ENCODE measurements at regions not wholly inside any gene's neighbourhood (a gene's known extent, or its start where the extent isn't known, plus 50 kb on each side); places are given as distances from the start of the nearest gene placed in this dataset.

DNA sequence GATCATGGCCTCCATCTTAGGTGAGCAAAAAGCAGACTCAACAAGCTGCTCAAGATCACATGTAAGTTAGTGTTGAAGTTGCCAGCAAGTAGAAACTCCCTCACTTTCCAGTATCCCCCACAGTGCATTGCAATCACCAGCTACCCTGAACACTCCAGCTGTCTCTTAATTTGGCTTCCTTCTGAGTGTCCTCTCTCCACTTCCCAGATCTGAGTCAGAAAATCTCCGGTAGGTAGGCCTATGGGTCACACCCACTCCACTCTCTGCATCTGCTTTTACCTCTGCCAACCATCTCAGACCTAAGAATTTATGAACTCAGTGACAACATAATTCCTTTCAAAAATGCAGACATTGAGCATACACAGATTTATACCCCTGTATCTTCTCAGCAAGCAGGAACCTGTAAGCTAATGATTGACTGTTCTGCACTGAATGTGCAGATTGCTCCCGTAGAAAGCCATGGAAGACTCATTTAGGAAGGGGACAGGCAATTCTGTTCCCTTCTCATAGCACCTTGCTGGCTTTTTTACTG is 656.9 kb downstream of the EPHA4 start:
- TF ChIP-seq, protein P1, sequence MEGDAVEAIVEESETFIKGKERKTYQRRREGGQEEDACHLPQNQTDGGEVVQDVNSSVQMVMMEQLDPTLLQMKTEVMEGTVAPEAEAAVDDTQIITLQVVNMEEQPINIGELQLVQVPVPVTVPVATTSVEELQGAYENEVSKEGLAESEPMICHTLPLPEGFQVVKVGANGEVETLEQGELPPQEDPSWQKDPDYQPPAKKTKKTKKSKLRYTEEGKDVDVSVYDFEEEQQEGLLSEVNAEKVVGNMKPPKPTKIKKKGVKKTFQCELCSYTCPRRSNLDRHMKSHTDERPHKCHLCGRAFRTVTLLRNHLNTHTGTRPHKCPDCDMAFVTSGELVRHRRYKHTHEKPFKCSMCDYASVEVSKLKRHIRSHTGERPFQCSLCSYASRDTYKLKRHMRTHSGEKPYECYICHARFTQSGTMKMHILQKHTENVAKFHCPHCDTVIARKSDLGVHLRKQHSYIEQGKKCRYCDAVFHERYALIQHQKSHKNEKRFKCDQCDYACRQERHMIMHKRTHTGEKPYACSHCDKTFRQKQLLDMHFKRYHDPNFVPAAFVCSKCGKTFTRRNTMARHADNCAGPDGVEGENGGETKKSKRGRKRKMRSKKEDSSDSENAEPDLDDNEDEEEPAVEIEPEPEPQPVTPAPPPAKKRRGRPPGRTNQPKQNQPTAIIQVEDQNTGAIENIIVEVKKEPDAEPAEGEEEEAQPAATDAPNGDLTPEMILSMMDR (IDR thresholded peaks at IDR 0.05), result no peak
- TF ChIP-seq ZFX (IDR thresholded peaks at IDR 0.05; ENCODE audit: borderline replicate concordance), result no peak

Data from 22Rv1 (cell line).